Natural killer cell treated with Interleukin-12 subunit alpha and Interleukin-12 subunit beta and Interleukin-15 and Interleukin-18, amount 100 ng/mL, for 72 hours (primary cell): ENCODE measurements at regions not wholly inside any gene's neighbourhood (a gene's known extent, or its start where the extent isn't known, plus 50 kb on each side); places are given as distances from the start of the nearest gene placed in this dataset.

Experiments
- ATAC-seq, 2 donors: fragments of 150-1000 bp; cut with Tn5 transposase in 1 of 2; sonication (Bioruptor Pico), chemical (Tn5 transposase) in 1 of 2; 2 replicates each; pipeline ENCODE4 v1.10.0; 2021
- DNase-seq: peaks from one replicate; pipeline ENCODE4 v3.0.0; 2022; ENCODE audit warnings: low spot score
- H3K27ac Mint-ChIP-seq, 2 donors: 1 replicate in 1 of 2; 2 replicates in 1 of 2; pipeline ENCODE4 v1.8.0; 2022; ENCODE audit warnings: mixed read lengths in 2 of 2, mild to moderate bottlenecking in 1 of 2, moderate library complexity in 1 of 2
- H3K27me3 Mint-ChIP-seq, 2 donors: 1 replicate in 1 of 2; 2 replicates in 1 of 2; pipeline ENCODE4 v1.8.0; 2022; ENCODE audit warnings: mixed read lengths in 2 of 2
- H3K36me3 Mint-ChIP-seq: one replicate; pipeline ENCODE4 v1.8.0; 2022; ENCODE audit warnings: mixed read lengths
- H3K4me1 Mint-ChIP-seq, 2 donors: 1 replicate in 1 of 2; 2 replicates in 1 of 2; pipeline ENCODE4 v1.8.0; 2022; ENCODE audit warnings: low read depth in 2 of 2, mixed read lengths in 2 of 2, mild to moderate bottlenecking in 1 of 2
- H3K4me3 Mint-ChIP-seq: one replicate; pipeline ENCODE4 v1.8.0; 2022; ENCODE audit warnings: mixed read lengths
- H3K9me3 Mint-ChIP-seq: 2 replicates; pipeline ENCODE4 v1.8.0; 2022; ENCODE audit warnings: mixed read lengths

DNA sequence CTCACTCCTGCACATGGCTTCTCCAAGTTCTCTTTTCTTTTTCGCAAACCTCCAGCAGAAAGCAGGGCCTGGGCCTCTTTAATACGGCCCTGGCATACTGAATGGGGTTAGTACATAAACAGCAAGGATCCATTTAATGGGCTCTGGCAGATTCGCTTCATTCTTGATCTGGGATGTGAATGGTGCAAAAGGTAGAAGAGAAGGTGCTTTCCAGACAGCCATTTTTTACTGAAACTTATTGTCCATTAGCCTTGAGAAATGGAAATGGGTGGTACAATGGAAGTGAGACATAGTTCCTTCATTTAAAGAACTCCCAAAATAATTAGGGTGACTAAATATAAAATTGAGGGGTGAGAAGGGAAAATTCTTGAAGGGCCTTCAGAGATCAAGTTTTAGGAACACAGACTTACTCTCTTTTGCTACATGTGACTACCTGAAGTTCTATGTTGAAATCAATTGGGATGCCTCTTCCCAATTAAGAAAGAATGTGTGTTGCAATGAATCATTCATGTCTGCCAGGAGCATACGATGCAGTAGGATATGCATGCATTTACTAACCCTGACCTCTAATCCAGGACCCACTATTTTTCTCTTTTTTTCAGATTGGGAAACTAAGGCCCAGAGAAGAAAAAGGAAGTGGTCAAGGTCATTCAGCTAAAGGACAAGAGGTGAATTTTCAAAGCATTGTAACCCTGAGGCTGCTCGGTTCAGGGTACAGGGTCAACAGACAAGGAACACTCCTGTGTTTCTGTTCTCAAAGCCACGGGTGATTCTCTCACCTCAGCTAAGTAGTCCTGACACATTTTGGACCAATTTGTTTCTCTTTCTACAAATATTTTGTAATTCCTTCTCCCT is 144.1 kb downstream of the BBOX1 start:
- Mint-ChIP-seq H3K4me3 (no peak overlapping the region), H3K27me3 (peaks cover 7 to 18% of the 10 kb centered on the region in 2 donors), H3K27ac (no peak overlapping the region), H3K36me3 (no peaks in the 10 kb centered on the region), H3K9me3 (no peaks in the 10 kb centered on the region), H3K4me1 (no peaks in the 10 kb centered on the region)
- no peak for DNase-seq
- ATAC-seq: no peak

DNA sequence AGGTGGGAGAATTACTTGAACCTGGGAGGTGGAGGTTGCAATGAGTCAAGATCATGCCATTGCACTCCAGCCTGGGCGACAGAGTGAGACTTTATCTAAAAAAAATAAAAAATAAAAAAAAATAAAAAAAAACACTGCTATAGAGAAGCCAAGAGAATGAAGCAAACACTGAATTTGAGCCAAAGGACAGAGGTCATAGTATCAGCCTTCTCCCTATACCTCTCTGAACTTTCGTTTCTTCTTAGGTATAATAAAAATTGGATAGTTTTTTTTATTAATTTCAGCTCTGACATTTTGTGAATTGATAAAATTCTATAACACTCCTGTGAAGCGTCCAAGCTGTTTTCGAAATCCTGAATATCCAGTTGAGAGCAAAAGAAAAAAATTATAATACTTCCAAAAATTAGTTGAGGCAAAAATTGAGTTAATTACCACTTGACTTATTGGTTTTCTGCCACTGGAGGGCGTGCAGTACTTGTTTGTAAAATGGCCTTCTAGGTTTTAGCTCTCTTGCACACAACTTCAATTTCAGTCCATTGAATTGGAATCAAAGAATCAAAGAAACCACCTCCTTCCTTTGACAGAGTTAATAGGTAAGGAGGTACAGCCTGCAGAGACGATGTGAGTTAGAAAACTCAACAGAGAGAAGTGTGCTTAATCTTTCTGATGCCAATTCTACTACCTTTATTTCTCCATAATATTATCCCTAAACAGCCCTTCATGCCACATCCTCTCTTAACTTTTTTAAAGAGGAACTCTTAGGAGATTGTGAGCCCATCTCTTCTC is 143.2 kb downstream of the BBOX1 start:
- DNase-seq (no peak), ATAC-seq (no peak)
- peaks cover 7 to 15% of the 10 kb centered on the region in 2 donors for H3K27me3 Mint-ChIP-seq
- no peaks in the 10 kb centered on the region for H3K36me3 Mint-ChIP-seq
- no peak overlapping the region for H3K27ac Mint-ChIP-seq
- no peaks in the 10 kb centered on the region for H3K9me3 Mint-ChIP-seq
- H3K4me1 Mint-ChIP-seq: no peaks in the 10 kb centered on the region
- H3K4me3 Mint-ChIP-seq: no peak overlapping the region

DNA sequence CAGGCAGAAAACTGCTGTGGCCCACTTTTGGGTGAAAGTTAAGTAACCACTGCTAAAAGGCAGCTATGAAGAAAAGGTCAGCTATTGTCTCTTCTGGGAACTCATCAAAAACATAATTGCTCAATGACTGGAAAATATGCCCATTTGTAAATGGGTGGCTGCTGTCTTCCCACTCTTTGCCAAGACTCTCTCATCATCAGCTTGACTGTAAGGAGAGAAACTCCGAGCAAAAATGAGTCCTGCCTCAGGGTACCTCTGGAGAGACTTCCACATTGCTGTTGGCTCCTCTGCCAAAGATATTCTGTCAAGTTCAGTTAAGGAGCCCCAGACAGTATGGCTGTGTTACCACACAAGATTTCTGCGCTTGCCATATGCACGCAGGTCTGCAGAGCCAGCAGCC is 138.7 kb downstream of the BBOX1 start:
- DNase-seq: no peak
- no peak for ATAC-seq
- Mint-ChIP-seq H3K27me3 (no peaks in the 10 kb centered on the region), H3K9me3 (no peaks in the 10 kb centered on the region), H3K4me1 (no peaks in the 10 kb centered on the region), H3K36me3 (no peaks in the 10 kb centered on the region), H3K4me3 (no peak overlapping the region), H3K27ac (no peak overlapping the region)

DNA sequence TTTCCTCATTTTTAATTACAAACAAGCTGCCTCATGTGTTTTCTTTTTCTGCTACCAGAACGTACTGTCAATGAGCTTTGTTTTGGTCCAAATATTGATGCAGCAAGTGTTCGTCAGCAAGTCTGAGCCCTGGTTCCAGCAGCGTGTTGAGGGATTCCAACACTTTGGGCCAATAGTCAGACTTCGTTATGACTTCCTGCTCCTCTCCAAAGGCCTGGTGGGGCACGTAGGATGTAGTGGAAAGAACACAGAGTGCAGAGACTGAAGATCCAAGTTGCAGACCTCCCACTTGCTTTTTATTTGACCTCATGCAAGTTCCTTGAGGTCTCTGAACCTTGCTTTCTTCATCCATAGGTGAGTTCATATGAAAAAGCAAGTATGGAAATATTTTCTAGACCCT is 138.2 kb downstream of the BBOX1 start:
- Mint-ChIP-seq H3K4me1 (no peaks in the 10 kb centered on the region), H3K9me3 (no peaks in the 10 kb centered on the region), H3K36me3 (no peaks in the 10 kb centered on the region), H3K27ac (no peak overlapping the region), H3K4me3 (no peak overlapping the region), H3K27me3 (no peaks in the 10 kb centered on the region)
- no peak for DNase-seq
- ATAC-seq: no peak
